ENCODE measurements at regions not wholly inside any gene's neighbourhood (a gene's known extent, or its start where the extent isn't known, plus 50 kb on each side); places are given as distances from the start of the nearest gene placed in this dataset.
"Not testable (repeated sequence)": the region's sequence is repeated elsewhere in the genome, so short reads cannot be mapped to it uniquely, and the experiment has no call there.

DNA sequence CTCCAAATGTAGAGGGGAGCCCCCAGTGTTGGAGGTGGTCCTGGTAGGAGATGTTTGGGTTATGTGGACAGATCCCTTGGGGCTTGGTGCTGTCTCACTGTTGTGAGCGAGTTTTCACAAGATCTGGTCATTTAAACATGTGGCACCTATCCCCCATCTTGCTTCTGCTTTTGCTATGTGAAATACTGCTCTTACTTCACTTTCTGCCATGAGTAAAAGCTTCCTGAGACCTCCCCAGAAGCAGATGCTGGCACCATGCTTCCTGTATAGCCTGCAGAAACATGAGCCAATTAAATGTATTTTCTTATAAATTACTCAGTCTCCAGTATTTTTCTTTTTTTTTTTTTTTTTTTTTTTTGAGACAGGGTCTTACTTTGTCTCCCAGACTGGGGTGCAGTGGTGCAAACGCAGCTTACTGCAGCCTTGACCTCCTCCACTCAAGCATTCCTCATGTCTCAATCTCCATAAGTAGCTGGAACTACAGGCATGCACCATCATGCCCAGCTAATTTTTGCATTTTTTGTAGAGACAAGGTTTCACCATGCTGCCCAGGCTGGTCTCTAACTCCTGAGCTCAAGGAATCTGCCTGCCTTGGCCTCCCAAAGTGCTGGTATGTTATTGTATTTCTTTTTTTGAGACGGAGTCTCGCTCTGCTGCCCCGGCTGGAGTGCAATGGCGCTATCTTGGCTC is 177.1 kb downstream of the ALDH8A1 start:
- WGBS, 2 donors: 88 to 95% methylated on average over 6 of the region's 6 CpGs
- Histone ChIP-seq H3K4me3 (no peak overlapping the region), H3K27ac (no peak overlapping the region), H3K4me1 (peaks cover 0 to 3% (median 0%) of the 10 kb centered on the region in 3 donors), H3K27me3 (peaks cover 0 to 89% (median 0%) of the 10 kb centered on the region in 4 donors), H3K36me3 (no peaks in the 10 kb centered on the region), H3K9me3 (peaks cover 0 to 11% (median 0%) of the 10 kb centered on the region in 3 donors)
- intact Hi-C loops (cut with DNase I): no loop called here
- no peak for DNase-seq
- TF ChIP-seq POLR2A (IDR thresholded peaks at IDR 0.05) (no peak), CTCF (IDR thresholded peaks at IDR 0.05) (no peak)

GRCh38 chr6:134768931-134769330 is 181.0 kb downstream of the ALDH8A1 start:
- Histone ChIP-seq H3K27ac (no peak overlapping the region), H3K27me3 (peaks cover 0 to 82% (median 0%) of the 10 kb centered on the region in 4 donors), H3K9me3 (no peaks in the 10 kb centered on the region), H3K36me3 (no peaks in the 10 kb centered on the region), H3K4me3 (no peak overlapping the region), H3K4me1 (peaks cover 0 to 3% (median 0%) of the 10 kb centered on the region in 3 donors)
- no peak for DNase-seq
- intact Hi-C loops (cut with DNase I): no loop called here
- TF ChIP-seq POLR2A (IDR thresholded peaks at IDR 0.05) (no peak), CTCF (IDR thresholded peaks at IDR 0.05) (no peak)
- 68 to 83% methylated on average over 2 of the region's 2 CpGs for WGBS, 2 donors

DNA sequence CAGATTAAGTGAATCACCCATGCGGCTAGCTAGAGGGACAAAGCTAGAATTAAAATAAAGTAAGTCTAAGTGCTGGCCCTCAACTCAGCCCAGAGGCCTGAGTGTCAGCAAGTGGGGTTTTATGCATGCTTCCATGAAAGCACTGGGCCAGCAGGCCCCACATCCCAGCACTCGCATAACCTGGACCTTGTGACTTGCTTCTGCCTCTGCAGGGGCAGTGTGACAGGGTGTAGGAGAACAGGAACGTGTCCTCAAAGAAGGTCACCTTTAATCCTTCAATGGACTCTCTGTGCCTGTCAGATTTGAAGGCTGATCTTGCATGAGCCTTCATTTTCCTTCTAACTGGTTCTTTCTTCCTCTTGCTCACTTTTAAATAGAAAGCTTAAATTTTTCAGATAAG is 183.4 kb downstream of the ALDH8A1 start:
- TF ChIP-seq CTCF (IDR thresholded peaks at IDR 0.05) (no peak), POLR2A (IDR thresholded peaks at IDR 0.05) (no peak)
- H3K9me3 ChIP-seq: no peaks in the 10 kb centered on the region
- no peak for DNase-seq
- intact Hi-C loops (cut with DNase I): no loop called here
- H3K4me3 ChIP-seq: no peak overlapping the region
- H3K27ac ChIP-seq: no peak overlapping the region
- peaks cover 0 to 3% (median 0%) of the 10 kb centered on the region in 3 donors for H3K4me1 ChIP-seq
- H3K27me3 ChIP-seq: peaks cover 0 to 69% (median 0%) of the 10 kb centered on the region in 4 donors
- no peaks in the 10 kb centered on the region for H3K36me3 ChIP-seq
- WGBS, 2 donors: 52 to 64% methylated on average over 3 of the region's 3 CpGs

DNA sequence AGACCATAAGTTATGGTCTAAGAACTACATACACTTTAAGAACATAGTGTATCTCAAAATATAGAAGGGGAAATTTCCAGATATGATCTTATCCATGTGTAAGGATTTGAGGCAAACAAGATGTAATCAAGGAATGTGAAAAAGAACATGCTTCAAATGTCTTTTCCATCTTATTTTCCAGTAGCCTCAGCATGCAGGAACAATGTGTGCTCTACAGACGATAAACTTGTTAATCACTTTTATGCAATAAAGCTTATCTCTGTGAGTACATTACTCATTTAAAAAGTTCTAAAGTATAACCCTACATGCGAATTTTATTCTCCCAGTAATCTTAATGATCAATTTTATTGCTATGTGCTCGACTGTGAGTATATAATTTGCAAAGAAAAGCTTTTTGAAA is 185.2 kb downstream of the ALDH8A1 start:
- intact Hi-C loops (cut with DNase I): no loop called here
- 79 to 86% methylated on average over 3 of the region's 3 CpGs for WGBS, 2 donors

GRCh38 chr6:134763575-134763974 is 186.3 kb downstream of the ALDH8A1 start:
- not testable (repeated sequence) for DNase-seq, H3K36me3 ChIP-seq
- 88 to 91% methylated on average over 3 of the region's 3 CpGs for WGBS, 2 donors

More for the DNA sequence above, 185.2 kb downstream of the ALDH8A1 start:
- TF ChIP-seq CTCF (IDR thresholded peaks at IDR 0.05): no peak
- TF ChIP-seq POLR2A (IDR thresholded peaks at IDR 0.05): no peak
- DNase-seq: no peak
- H3K9me3 ChIP-seq: no peaks in the 10 kb centered on the region
- no peaks in the 10 kb centered on the region for H3K4me1 ChIP-seq
- no peak overlapping the region for H3K4me3 ChIP-seq
- no peaks in the 10 kb centered on the region for H3K36me3 ChIP-seq
- peaks cover 0 to 59% (median 0%) of the 10 kb centered on the region in 4 donors for H3K27me3 ChIP-seq
- H3K27ac ChIP-seq: no peak overlapping the region

More at GRCh38 chr6:134763575-134763974, 186.3 kb downstream of the ALDH8A1 start:
- intact Hi-C loops (cut with DNase I); H3K4me1 ChIP-seq; H3K27ac ChIP-seq; H3K4me3 ChIP-seq; H3K9me3 ChIP-seq: not testable (repeated sequence)
- H3K27me3 ChIP-seq: peaks cover 0 to 49% (median 0%) of the 10 kb centered on the region in 4 donors
